ENCODE measurements at regions not wholly inside any gene's neighbourhood (a gene's known extent, or its start where the extent isn't known, plus 50 kb on each side); places are given as distances from the start of the nearest gene placed in this dataset.

DNA sequence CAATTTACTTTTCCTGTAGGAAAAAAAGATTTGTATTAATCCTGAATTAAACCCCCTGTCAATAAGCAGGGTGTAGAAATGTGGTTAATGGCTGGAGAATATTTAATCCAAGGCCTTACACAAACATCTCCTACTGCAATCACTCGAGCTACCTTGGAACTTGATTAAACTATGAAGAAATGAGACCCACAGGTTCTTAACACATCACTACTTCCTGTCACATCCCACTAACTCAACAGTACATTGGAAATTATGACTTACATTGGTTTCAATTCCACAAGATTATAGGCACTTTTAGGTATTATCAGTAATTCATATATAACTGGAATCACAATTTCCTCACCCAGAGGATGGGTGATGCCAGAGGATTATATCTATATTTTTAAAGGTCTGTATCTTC, 480.3 kb downstream of the MRPL39 start (continued):
- no peak for TF ChIP-seq SUZ12 (IDR thresholded peaks at IDR 0.05; ENCODE audit: low read length)

DNA sequence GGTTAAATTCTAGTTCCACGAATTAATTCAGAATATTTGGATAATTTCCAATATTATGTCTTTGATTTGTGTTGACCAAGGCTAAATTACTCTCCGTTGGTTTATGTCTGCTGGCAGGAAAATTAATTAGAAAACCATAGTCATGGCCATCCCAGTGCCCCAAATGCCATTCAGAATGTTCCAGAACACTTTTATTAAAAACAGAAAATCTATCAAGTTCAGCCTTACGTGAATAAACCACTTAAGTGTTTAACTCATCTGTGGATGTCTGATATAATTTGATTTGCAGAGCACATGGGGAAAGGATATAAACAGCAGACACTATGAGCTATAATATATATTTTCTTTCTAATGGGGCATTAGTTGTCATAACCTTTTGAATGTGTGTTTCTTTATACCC, 480.7 kb downstream of the MRPL39 start:
- Histone ChIP-seq H3K79me1 (ENCODE audit: low read depth, low read length) (no peaks in the 10 kb centered on the region), H2AFZ (ENCODE audit: low read length) (no peak overlapping the region), H3K79me2 (ENCODE audit: control insufficient read depth in 1 of 2, insufficient read depth in 2 of 2, low read length in 2 of 2) (no peaks in the 10 kb centered on the region), H4K20me1 (replicated peaks in 1 of 2; ENCODE audit: control insufficient read depth in 1 of 2, insufficient read depth in 2 of 2, low read length in 2 of 2) (no peaks in the 10 kb centered on the region), H3K4me2 (ENCODE audit: insufficient read depth in 1 of 2, low read depth in 2 of 2, low read length in 2 of 2) (no peak overlapping the region), H3K9ac (replicated peaks in 1 of 4; ENCODE audit: extremely low read depth in 1 of 4, low read depth in 3 of 4, low read length in 3 of 4) (no peak overlapping the region), H3K14ac (ENCODE audit: insufficient read length) (no peak overlapping the region), H3K9me3 (ENCODE audit: insufficient read depth in 2 of 2, low read depth in 1 of 2, low read length in 1 of 2) (no peaks in the 10 kb centered on the region), H4K91ac (replicated peaks; ENCODE audit: insufficient read length, low read length) (no peak overlapping the region), H2BK5ac (ENCODE audit: low read depth, low read length) (no peak overlapping the region), H4K5ac (ENCODE audit: insufficient read length, low read depth, low read length) (no peak overlapping the region), H3K23ac (ENCODE audit: insufficient read length) (no peak overlapping the region), H3K27ac (ENCODE audit: low read depth, low read length) (no peak overlapping the region), H3K4me3 (ENCODE audit: extremely low read depth in 1 of 4, insufficient read depth in 2 of 4, low read depth in 3 of 4, low read length in 4 of 4) (no peak overlapping the region), H3K36me3 (ENCODE audit: control insufficient read depth in 2 of 4, insufficient read depth in 4 of 4, low read length in 3 of 4) (no peaks in the 10 kb centered on the region), H2BK15ac (ENCODE audit: low read length) (no peak overlapping the region), H2AK5ac (ENCODE audit: low read depth, low read length) (no peak overlapping the region), H2BK20ac (ENCODE audit: low read length) (no peak overlapping the region), H2BK120ac (replicated peaks; ENCODE audit: low read depth, low read length) (no peak overlapping the region), H3K4me1 (replicated peaks in 1 of 4; ENCODE audit: control insufficient read depth in 3 of 4, insufficient read depth in 4 of 4, low read length in 3 of 4) (no peaks in the 10 kb centered on the region), H3K4ac (replicated peaks; ENCODE audit: insufficient read length, low read depth, low read length) (no peak overlapping the region), H3K23me2 (ENCODE audit: low read depth, low read length) (no peaks in the 10 kb centered on the region), H4K8ac (ENCODE audit: extremely low read depth, insufficient read depth, low read length) (no peak overlapping the region), H3K18ac (ENCODE audit: extremely low read depth, low read length) (no peak overlapping the region), H3K27me3 (replicated peaks in 1 of 4; ENCODE audit: control insufficient read depth in 3 of 4, extremely low read depth in 1 of 4, insufficient read depth in 3 of 4, low read length in 3 of 4) (no peaks in the 10 kb centered on the region), H2BK12ac (ENCODE audit: low read depth, low read length) (no peak overlapping the region), H3K56ac (replicated peaks; ENCODE audit: insufficient read length, low read depth, low read length) (no peak overlapping the region)
- TF ChIP-seq CBX8 (IDR thresholded peaks at IDR 0.05; ENCODE audit: borderline replicate concordance, low read depth, low read length) (no peak), CTBP2 (IDR thresholded peaks at IDR 0.05; ENCODE audit: borderline replicate concordance, insufficient read depth, insufficient read length, low read length) (no peak)
- DNase-seq (ENCODE audit: low read depth in 1 of 2, low spot score in 2 of 2) (no peak), FAIRE-seq (no peak)
- CTCF ChIA-PET (ENCODE audit: partially characterized antibody) = no interaction called here
- POLR2A ChIA-PET (ENCODE audit: partially characterized antibody) = interaction anchor here (0.7 kb wide), 1 partner anchor 23 kb away, joined by 3 read pairs; no protein-coding TSS in a partner anchor
- 84% methylated on average over 3 of the region's 3 CpGs; no CpG with 5 or more reads in 1 of the 2 experiments for WGBS, 2 experiments (ENCODE audit: extremely low coverage in 1 of 2, insufficient coverage in 1 of 2, insufficient read length in 1 of 2, insufficient replicate concordance in 2 of 2, low coverage in 1 of 2, low lambda C conversion rate in 2 of 2, missing lambda C conversion rate in 1 of 2)
